ENCODE measurements at regions not wholly inside any gene's neighbourhood (a gene's known extent, or its start where the extent isn't known, plus 50 kb on each side); places are given as distances from the start of the nearest gene placed in this dataset.

DNA sequence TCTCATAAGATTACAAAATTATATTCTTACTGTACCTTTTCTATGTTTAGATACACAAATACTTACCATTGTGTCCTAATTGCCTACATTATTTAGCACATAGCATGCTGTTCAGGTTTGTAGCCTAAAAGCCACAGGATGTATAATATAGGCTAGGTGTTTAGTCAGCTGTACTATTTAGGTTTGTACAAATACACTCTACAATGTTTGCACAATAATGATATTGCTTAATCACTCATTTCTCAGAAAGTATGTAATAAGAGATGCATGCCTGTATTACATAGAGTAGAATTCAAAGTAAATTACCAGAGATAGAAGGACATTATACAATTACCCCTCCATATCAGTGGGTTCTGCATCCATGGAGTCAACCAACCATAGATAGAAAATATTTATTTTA lies 201.1 kb upstream of the COL3A1 start:
- TF ChIP-seq, protein P1, sequence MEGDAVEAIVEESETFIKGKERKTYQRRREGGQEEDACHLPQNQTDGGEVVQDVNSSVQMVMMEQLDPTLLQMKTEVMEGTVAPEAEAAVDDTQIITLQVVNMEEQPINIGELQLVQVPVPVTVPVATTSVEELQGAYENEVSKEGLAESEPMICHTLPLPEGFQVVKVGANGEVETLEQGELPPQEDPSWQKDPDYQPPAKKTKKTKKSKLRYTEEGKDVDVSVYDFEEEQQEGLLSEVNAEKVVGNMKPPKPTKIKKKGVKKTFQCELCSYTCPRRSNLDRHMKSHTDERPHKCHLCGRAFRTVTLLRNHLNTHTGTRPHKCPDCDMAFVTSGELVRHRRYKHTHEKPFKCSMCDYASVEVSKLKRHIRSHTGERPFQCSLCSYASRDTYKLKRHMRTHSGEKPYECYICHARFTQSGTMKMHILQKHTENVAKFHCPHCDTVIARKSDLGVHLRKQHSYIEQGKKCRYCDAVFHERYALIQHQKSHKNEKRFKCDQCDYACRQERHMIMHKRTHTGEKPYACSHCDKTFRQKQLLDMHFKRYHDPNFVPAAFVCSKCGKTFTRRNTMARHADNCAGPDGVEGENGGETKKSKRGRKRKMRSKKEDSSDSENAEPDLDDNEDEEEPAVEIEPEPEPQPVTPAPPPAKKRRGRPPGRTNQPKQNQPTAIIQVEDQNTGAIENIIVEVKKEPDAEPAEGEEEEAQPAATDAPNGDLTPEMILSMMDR (IDR thresholded peaks at IDR 0.05), result no peak
- Mint-ChIP-seq H3K27me3 (ENCODE audit: low read depth) (no peaks in the 10 kb centered on the region), H3K9me3 (ENCODE audit: low read depth) (peaks cover 9% of the 10 kb centered on the region), H3K4me3 (ENCODE audit: unreplicated experiment) (no peak overlapping the region), H3K27ac (ENCODE audit: unreplicated experiment) (no peak overlapping the region), H3K36me3 (ENCODE audit: low read depth) (no peaks in the 10 kb centered on the region), H3K4me1 (ENCODE audit: low read depth) (peaks cover 28% of the 10 kb centered on the region)
- no peak for DNase-seq (ENCODE audit: low spot score)

DNA sequence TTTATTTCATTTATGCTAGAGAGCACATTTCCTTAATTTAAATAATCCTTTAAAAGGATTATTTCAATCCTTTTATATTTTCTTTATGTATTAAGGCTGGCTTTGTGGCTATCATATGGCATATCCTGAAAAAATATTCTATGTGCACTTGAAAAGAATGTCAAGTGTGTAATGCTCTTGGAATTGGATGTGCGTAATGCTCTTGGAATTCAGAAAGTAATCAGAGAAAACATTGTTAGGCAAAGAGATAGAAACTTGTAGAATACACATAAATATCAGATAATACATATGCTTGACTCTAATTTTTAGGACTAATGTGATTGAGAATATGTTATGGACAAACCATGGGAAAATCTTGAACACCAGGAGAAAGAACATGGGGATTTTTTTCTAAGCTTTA lies 197.5 kb upstream of the COL3A1 start:
- no peak overlapping the region for H3K4me3 Mint-ChIP-seq (ENCODE audit: unreplicated experiment)
- peaks cover 32% of the 10 kb centered on the region for H3K4me1 Mint-ChIP-seq (ENCODE audit: low read depth)
- no peaks in the 10 kb centered on the region for H3K27me3 Mint-ChIP-seq (ENCODE audit: low read depth)
- H3K27ac Mint-ChIP-seq (ENCODE audit: unreplicated experiment), result peak overlapping the region; percentile 49
- H3K9me3 Mint-ChIP-seq (ENCODE audit: low read depth), result peaks cover 12% of the 10 kb centered on the region
- no peaks in the 10 kb centered on the region for H3K36me3 Mint-ChIP-seq (ENCODE audit: low read depth)
- TF ChIP-seq, protein P1 (IDR thresholded peaks at IDR 0.05), result no peak
- DNase-seq (ENCODE audit: low spot score), result no peak

DNA sequence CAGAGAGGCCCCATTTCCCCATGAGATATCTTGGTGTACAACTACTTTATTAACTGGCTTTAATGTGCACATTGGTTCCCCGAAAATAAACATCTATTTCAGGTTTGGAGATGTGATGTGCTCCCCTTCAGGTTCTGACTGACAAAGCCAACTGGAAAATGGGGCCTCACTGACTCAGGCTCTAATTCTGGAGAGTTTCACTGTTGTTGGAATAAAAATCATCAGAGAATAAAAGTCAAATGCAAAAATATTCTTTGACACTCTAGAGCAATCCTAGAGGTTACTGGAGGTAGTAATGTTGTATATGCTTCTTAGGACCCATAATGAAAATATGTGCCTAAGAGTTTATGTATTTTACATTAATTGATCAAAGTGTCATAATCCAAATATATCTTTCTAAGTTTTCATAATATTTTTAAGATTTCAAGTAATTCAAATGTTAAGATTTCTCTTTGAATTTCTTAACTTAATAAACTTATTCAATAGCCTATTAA lies 189.9 kb upstream of the COL3A1 start:
- Mint-ChIP-seq H3K27me3 (ENCODE audit: low read depth) (no peaks in the 10 kb centered on the region), H3K9me3 (ENCODE audit: low read depth) (peaks cover 8% of the 10 kb centered on the region), H3K27ac (ENCODE audit: unreplicated experiment) (peak overlapping the region; percentile 67), H3K4me1 (ENCODE audit: low read depth) (peaks cover 61% of the 10 kb centered on the region), H3K36me3 (ENCODE audit: low read depth) (no peaks in the 10 kb centered on the region), H3K4me3 (ENCODE audit: unreplicated experiment) (no peak overlapping the region)
- no peak for DNase-seq (ENCODE audit: low spot score)
- TF ChIP-seq, protein P1 (IDR thresholded peaks at IDR 0.05), result peak; percentile 58

DNA sequence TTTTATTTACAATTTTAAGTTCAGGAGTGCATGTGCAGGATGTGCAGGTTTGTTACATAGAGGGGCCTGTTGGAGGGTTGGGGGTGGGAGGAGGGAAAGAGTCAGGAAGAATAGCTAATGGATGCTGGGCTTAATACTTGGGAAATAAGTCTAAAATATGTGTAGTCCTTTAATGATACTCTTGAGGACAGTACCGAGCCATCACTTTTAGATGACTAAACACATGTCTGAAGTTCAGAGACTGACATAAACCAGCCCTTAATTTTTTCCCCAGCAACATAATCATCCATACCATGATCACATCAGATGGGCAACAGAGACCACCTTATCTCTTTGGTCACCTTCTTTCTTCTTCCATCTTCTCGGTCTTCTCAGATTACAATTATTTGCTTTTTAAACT lies 189.1 kb upstream of the COL3A1 start:
- Mint-ChIP-seq H3K4me3 (ENCODE audit: unreplicated experiment) (no peak overlapping the region), H3K36me3 (ENCODE audit: low read depth) (no peaks in the 10 kb centered on the region), H3K27me3 (ENCODE audit: low read depth) (no peaks in the 10 kb centered on the region), H3K27ac (ENCODE audit: unreplicated experiment) (no peak overlapping the region), H3K4me1 (ENCODE audit: low read depth) (peaks cover 69% of the 10 kb centered on the region), H3K9me3 (ENCODE audit: low read depth) (peaks cover 8% of the 10 kb centered on the region)
- no peak for DNase-seq (ENCODE audit: low spot score)
- TF ChIP-seq, protein P1 (IDR thresholded peaks at IDR 0.05), result no peak

DNA sequence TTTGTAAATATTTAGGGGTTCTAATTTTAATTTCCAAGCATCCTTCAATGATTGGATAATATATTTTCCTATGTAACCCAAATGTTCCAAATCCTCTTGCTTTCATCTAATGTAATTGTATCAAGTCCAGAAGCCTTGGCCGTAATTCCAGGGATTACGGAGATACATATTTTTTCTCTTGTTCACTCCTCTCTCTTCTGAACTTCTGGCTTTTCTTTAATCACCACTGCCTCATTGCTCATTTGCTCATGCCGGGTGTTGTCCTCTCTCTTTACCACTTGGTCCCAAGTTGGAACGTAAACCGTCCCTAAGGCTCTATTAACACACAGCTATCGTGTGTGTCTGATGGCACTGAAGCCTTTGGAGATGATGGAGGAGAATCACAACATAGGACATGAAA lies 188.7 kb upstream of the COL3A1 start:
- H3K36me3 Mint-ChIP-seq (ENCODE audit: low read depth), result no peaks in the 10 kb centered on the region
- TF ChIP-seq, protein P1 (IDR thresholded peaks at IDR 0.05), result no peak
- H3K4me3 Mint-ChIP-seq (ENCODE audit: unreplicated experiment), result no peak overlapping the region
- H3K9me3 Mint-ChIP-seq (ENCODE audit: low read depth), result peaks cover 8% of the 10 kb centered on the region
- H3K27me3 Mint-ChIP-seq (ENCODE audit: low read depth), result no peaks in the 10 kb centered on the region
- H3K4me1 Mint-ChIP-seq (ENCODE audit: low read depth), result peaks cover 72% of the 10 kb centered on the region
- H3K27ac Mint-ChIP-seq (ENCODE audit: unreplicated experiment), result peak overlapping the region; percentile 98
- DNase-seq (ENCODE audit: low spot score), result no peak

Measured in chondrocyte (in vitro differentiated cells).